ENCODE measurements at regions not wholly inside any gene's neighbourhood (a gene's known extent, or its start where the extent isn't known, plus 50 kb on each side); places are given as distances from the start of the nearest gene placed in this dataset.

DNA sequence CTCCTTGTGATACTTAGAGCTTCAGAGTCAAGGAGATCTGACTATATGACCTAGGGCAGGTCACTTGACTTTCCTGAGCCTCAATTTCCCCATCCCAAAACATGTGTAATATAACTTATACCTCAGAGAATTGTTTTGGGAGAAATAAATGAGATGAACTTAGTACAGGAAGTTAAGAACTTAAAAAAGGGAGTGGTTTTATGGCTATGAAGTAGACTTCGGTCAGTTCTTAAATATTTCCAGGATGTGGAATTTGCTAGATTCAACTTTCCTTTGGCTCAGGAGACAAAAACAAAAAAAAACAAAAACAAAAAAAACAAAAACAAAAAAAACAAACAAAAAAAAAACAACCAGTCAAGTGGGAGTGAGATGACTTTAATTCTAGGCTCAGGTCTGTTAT is 116.7 kb downstream of the EDEM1 start:
- DNase-seq (ENCODE audit: low read depth, low spot score) = no peak
- no peak overlapping the region for H3K27ac ChIP-seq

- H3K27ac ChIP-seq = no peak overlapping the region
- no peak for DNase-seq (ENCODE audit: low read depth, low spot score)
Observed at GRCh38 chr3:5304789-5305683, 117.5 kb downstream of the EDEM1 start.

DNA sequence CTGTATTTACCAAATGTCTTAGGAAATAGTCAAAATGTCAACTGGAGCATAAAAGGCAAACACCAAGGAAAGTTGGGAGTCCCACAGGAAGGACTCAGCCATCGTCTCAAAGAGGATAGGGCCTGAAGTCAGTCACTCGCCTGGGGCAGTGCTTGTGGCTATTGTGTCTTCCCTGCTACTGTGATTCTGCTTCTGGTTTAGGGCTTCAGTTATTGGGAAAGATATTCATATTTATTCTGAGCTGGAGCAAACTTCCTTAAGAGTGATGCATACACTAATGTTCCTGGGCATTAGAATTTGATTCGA is 118.1 kb downstream of the EDEM1 start:
- H3K27ac ChIP-seq = no peak overlapping the region
- DNase-seq (ENCODE audit: low read depth, low spot score) = no peak

- no peak overlapping the region for H3K27ac ChIP-seq
- DNase-seq (ENCODE audit: low read depth, low spot score) = no peak
Observed at GRCh38 chr3:5309171-5309570, 121.7 kb downstream of the EDEM1 start.

- DNase-seq (ENCODE audit: low read depth, low spot score) = no peak
- no peak overlapping the region for H3K27ac ChIP-seq
Observed at GRCh38 chr3:5309602-5310001, 122.1 kb downstream of the EDEM1 start.

GRCh38 chr3:5310509-5310908 is 123.0 kb downstream of the EDEM1 start:
- DNase-seq (ENCODE audit: low read depth, low spot score) = no peak

GRCh38 chr3:5312290-5312689 is 124.8 kb downstream of the EDEM1 start:
- no peak overlapping the region for H3K27ac ChIP-seq
- no peak for DNase-seq (ENCODE audit: low read depth, low spot score)

More at GRCh38 chr3:5310509-5310908, 123.0 kb downstream of the EDEM1 start:
- no peak overlapping the region for H3K27ac ChIP-seq

DNA sequence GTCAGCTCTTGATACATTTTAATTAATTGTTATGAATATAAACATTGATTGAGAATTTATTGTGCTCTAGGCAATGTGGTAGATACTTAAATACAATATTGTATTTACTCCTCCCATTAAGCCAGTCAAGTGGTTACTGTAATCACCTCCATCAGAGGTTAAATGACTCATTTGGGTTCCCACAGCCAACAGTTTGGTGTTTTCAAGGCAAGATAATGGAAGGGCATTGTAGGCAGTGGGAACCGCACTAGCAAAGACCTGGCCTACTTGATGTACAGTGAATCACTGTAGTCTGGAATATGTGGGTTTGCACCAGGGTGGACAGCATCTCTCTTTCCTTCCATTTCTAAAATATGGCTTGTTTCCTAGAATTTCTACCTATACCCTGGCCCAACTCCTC is 127.4 kb downstream of the EDEM1 start:
- DNase-seq (ENCODE audit: low read depth, low spot score) = no peak
- H3K27ac ChIP-seq = no peak overlapping the region

DNA sequence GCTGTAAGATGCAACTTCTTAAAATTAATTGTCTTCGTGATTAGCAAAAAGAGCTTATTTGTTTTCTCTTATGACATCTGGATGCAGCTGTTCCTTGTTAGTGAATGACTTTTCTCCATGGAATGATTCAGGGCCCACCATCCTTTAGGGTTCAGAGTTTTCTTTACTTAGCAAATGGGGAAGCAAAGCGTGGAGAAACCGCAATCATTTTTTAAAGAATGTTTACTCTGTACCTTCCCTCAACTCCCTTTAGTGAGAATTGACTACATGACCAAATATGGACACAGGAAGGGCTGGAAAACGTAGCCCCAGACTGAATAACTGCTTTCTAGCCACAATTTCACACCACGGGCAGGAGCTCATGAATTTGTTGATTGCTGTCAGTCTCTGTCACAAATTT is 130.1 kb downstream of the EDEM1 start:
- no peak for DNase-seq (ENCODE audit: low read depth, low spot score)
- no peak overlapping the region for H3K27ac ChIP-seq

- H3K27ac ChIP-seq = no peak overlapping the region
- no peak for DNase-seq (ENCODE audit: low read depth, low spot score)
Observed at GRCh38 chr3:5319454-5319853, 131.9 kb downstream of the EDEM1 start.

DNA sequence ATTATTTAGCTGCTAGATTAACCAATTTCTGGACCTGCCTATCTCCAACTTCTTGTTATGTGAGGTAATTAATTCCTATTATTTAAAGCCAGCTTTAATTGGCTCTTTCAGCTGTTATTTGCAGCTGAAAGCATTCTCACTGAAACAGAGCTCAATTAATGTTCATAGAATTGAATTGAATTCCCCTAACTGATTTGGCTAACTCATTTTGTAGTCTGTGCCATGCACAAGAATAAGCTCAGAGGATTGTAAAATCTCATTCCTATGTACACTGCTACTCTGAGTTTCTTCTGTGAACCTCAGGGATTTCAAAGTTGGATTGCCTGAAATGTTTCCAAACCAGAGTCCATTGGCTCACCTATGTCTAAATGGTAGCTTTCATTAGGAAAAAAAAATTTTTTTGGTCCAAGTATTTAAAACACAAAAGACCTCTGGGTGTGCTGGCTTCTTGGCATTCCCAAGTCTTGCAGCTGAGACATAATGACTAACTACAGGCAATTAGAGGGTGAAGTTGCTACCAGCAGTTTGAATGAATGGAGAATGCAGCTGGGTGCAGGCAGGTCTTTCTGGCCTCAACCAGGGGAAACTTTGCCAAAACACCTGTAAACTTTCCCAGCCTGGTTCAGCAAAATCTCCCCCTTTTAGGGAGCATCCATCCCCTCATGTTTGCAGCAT is 134.3 kb downstream of the EDEM1 start:
- no peak overlapping the region for H3K27ac ChIP-seq
- no peak for DNase-seq (ENCODE audit: low read depth, low spot score)

GRCh38 chr3:5324780-5325179 is 137.3 kb downstream of the EDEM1 start:
- H3K27ac ChIP-seq = no peak overlapping the region
- DNase-seq (ENCODE audit: low read depth, low spot score) = no peak

GRCh38 chr3:5330152-5330810 is 142.8 kb downstream of the EDEM1 start:
- peak overlapping the region; percentile 57 for H3K27ac ChIP-seq
- DNase-seq (ENCODE audit: low read depth, low spot score) = peak; percentile 84

DNA sequence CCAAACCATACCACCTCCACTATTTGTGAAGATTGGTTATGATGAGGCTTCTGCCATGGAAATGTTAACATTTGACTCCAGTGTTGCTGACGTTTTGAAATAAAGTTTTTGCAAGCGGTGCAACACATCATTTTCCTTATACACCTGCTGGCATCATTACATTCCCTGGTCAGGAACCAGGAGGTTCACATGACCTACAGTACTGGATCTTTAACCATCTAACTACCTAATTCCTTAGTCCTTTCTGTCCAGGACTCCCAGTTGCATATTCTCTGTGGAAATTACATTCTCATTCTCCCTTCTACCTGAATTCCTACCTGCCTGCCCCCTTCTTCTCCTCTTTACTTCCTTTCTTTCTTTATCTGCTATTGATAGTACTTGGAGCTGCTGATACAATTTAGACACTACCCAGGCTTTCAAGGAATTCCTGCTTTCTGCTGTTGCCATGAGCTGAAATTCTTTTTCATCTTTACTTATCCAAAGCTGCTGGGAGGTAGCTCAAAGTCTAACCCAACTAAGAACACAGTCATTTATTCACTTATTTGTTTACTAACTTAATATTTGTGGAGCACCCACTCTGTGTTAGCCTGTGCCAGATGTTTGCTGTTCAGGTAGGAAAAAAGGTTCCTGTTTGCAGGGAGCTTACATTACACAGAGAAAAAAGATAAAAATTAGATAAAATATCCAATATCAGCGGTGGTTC is 144.2 kb downstream of the EDEM1 start:
- H3K27ac ChIP-seq = no peak overlapping the region
- no peak for DNase-seq (ENCODE audit: low read depth, low spot score)

GRCh38 chr3:5332270-5332956 is 144.9 kb downstream of the EDEM1 start:
- no peak overlapping the region for H3K27ac ChIP-seq
- DNase-seq (ENCODE audit: low read depth, low spot score) = no peak

- no peak for DNase-seq (ENCODE audit: low read depth, low spot score)
- H3K27ac ChIP-seq = no peak overlapping the region
Observed at GRCh38 chr3:5339967-5340535, 152.5 kb downstream of the EDEM1 start.

DNA sequence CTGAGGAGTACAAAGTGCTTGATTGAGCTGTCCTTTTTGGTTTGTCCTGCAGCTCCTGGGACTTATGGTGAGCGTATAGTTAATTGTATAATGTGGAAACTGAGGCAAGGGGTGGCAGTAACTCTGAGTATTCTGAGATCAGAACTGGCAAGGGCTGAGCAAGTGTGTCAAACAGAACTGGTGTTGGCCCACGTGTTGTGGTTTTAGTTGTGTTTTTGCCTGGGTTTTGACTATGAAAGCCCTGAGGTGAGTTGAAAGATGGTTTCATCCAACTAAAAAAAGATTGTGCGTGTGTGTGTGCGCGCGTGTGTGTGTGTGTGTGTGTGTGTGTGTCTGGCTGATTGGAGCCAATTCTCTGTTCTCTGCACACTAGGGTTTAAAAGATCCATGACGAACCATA is 154.1 kb downstream of the EDEM1 start:
- DNase-seq (ENCODE audit: low read depth, low spot score) = no peak
- no peak overlapping the region for H3K27ac ChIP-seq

- DNase-seq (ENCODE audit: low read depth, low spot score) = no peak
- no peak overlapping the region for H3K27ac ChIP-seq
Observed at GRCh38 chr3:5343459-5343858, 156.0 kb downstream of the EDEM1 start.

DNA sequence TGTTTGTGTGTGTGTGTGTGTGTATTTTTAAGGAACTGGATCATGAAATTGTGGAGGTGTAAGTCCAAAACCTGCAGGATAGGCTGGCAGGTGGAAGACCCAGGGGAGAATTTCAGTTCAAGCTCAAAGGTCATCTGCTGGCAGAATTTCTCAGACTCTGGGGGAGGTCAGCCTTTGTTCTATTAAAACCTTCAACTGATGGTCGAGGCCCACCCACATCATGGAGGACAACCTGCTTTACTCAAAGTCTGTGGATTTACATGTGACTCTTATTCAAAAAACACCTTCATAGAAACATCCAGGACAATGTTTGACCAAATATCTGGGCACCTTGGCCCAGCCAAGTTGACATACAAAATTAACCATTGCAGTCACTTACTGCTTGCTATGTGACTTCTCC is 157.2 kb downstream of the EDEM1 start:
- no peak for DNase-seq (ENCODE audit: low read depth, low spot score)
- no peak overlapping the region for H3K27ac ChIP-seq

- no peak for DNase-seq (ENCODE audit: low read depth, low spot score)
- no peak overlapping the region for H3K27ac ChIP-seq
Observed at GRCh38 chr3:5347486-5347885, 160.0 kb downstream of the EDEM1 start.
